NCI-H1092 (cell line): ENCODE measurements at regions not wholly inside any gene's neighbourhood (a gene's known extent, or its start where the extent isn't known, plus 50 kb on each side); places are given as distances from the start of the nearest gene placed in this dataset.

Experiments used
- DNase-seq: peaks from one replicate; lab custom pipeline; 2025; lab: John Stamatoyannopoulos, UW

DNA sequence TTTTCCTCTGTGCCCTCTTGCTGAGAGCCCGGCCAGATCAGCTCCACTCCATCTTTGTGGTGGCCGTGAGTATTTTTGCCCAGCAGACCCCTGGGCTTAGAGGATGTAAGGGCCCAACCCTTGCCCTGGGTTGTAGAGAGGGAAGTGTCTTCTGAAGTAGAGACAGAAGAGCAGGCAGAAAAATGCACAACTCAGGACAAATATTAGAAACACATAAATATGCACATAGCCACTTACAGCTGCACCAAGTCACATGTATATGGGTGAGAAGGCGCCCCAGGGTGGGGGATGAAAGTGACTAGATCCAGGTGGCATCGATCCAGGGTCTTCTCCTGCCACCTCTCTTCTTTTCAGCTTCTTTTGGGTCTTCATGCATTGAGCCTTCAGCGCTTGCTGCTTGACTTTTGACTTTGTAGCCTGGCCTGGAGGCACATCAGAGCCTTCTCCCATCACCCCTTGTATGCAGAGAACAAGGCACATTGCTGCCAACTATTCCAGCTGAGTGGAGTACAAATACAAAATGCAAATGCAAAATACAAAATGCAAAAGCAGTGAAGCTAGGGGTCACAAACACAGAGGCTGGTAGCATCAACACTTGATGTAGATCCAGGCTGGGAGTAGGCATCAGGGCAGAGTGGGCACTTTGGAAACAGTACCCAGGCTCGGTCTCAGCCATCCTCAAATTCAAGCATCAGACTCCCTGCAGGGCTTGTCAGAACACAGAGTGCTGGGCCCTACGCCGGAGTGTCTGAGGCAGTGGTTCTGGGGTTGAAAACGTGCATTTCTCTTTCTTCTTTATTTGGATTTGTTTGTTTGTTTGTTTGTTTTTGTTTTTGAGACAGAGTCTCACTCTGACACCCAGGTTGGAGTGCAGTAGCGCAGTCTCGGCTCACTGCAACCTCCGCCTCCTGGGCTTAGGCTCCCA, 133.0 kb downstream of the ASB7 start:
- no peak for DNase-seq

- no peak for DNase-seq
Measured at GRCh38 chr15:100737214-100737613, 134.8 kb downstream of the ASB7 start.

DNA sequence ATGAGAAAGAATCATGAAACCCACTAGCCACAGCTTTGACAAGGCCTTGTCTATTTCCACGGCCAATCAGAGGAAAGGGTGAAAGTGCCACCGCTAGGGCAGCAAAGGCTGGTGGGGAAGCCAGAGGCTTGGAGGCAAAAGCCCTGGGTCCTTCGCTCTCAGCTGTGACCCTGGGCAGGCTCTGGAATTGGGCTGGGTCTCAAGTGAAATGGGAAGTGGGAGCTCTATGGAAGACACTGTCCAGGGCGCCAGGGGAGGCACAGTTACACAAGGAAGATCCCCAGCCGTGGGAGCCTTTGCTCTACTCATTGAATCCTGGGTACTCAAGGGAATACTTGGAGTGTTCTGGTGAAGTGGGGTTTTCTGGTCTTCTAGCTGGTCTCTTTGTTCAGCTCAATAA, 136.2 kb downstream of the ASB7 start:
- no peak for DNase-seq

- no peak for DNase-seq
Measured at GRCh38 chr15:100740138-100740537, 137.7 kb downstream of the ASB7 start.

DNA sequence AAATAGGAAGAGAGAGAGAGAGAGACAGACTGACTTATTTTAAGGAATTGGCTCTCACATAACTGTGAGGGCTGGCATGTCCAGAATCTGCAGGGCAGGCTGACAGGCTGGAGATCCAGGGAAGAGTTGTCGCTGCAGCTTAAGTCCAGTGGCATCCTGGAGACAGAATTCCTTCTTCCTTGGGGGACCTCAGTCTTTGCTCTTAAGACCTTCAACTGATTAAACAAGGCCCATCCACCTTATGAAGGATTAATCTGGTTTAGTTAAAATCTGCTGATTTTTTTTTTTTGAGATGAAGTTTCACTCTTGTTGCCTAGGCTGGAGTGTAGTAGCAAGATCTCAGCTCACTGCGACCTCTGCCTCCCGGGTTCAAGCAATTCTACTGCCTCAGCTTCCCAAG, 128.0 kb upstream of the ALDH1A3 start:
- DNase-seq = no peak

DNA sequence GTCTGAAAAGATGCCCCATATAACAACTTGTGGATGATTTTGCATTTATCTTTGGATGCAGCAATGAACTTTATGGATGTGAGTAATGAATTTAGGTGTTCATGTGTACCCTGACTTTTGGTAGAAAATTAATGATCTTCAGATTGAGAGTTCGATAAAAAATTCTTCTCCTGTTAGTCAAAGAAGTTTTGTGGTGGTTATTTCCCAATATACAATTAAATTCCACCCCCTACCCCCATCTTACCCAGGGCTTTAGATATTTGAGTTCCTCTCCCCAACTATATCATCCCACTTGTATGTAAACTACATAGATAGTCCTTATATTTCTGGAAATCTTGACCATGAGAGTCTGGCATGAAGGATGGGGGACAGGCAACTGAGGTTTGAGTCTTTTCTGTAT, 126.1 kb upstream of the ALDH1A3 start:
- no peak for DNase-seq

- no peak for DNase-seq
Measured at GRCh38 chr15:100757661-100758060, 122.0 kb upstream of the ALDH1A3 start.

DNA sequence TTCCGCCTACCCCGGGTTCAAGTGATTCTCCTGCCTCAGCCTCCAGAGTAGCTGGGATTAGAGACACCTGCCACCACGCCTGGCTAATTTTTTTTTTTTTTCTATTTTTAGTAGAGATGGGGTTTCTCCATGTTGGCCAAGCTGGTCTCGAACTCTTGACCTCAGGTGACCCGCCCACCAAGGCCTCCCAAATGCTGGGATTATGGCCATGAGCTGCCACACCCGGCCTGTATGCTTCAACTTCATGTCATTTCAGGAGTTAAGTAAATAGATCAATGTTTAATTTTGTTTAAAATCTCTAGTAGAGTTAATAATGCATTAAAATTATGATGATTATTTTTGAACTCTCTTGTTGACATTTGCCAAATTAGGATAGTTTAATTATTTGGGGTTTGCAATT, 121.1 kb upstream of the ALDH1A3 start:
- DNase-seq = no peak

GRCh38 chr15:100759106-100759505, 120.5 kb upstream of the ALDH1A3 start:
- DNase-seq = no peak

- DNase-seq = no peak
Measured at GRCh38 chr15:100759698-100760356, 119.8 kb upstream of the ALDH1A3 start.

DNA sequence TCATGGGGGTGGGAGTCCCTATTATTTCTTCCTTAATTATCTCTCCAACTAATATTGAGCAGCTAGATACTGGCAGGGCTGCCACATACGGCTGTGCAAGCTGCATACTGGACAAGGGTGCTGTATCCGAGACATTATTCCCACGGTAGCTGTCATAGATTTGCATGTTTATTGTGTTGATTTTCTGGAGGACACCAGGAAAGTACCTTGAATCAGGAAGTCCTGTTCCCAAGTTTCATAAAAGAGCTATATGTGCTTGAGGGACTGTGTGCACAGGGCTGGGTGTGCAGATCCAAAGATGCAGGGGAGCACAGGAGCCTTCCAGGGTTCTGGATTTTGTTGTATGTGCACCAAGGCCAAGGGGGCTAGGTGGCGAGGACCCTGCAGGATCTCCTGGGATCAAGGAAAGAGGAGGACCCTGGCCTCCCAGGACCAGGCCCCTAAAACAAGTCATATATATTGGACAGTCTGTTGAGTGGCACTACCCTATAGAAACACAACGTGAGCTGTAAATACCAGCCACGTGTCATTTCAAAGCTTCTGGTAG, 119.2 kb upstream of the ALDH1A3 start:
- DNase-seq = no peak

GRCh38 chr15:100761290-100761935, 118.2 kb upstream of the ALDH1A3 start:
- DNase-seq = no peak

DNA sequence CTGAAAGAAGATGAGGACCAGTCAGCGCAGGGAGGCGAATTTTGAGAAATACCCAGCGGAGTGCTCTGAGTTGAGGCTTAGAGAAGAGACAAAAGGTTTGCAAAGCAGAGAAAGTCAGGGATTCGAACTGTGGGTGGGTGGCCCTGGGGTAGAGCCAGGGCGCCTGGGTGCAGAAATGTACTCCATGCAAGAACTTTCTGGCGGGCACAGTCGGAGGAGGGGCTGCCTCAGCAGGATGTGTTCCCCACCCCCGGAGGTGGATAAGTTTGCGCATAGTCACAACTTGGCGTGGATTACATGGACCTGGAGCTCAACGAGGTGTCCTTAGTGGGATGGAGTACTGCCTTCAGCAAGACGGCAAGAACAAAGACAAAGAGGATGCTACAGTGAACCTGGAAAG, 117.3 kb upstream of the ALDH1A3 start:
- DNase-seq = no peak

GRCh38 chr15:100762913-100763834, 116.5 kb upstream of the ALDH1A3 start:
- DNase-seq = no peak

GRCh38 chr15:100763835-100764750, 115.5 kb upstream of the ALDH1A3 start:
- DNase-seq = no peak

DNA sequence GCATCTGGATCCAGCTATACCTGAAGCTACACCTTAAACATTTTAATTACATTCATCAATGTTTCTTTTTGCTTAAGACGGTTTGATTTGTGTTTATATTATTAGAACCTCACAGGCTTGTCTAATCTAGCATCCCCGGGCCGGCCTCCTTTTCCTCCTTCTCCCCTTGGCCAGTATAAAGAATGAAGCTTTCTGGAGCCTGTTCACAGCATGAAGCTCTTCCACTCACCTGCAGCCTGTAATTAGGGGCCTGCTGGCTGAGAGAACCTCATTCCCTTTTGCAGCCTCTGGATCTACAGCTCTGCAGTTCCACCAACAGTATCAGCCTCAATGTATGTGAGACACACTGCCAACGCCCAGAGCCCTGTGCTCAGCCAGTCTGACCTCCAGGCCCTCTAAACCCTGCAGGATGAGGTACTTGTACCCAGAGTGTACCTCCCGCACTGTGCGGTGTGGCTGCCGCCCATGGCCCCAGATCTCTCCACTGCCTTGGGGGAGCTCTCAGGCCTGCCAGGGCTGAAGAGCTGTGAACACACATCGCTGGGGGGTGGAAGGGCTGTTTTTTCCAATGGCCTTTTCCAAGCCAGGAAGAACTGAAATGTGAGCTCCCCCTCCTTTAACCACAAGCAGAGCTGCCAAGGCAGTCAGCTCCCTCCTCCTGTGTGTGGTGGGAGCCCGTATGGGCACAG, 114.7 kb upstream of the ALDH1A3 start:
- DNase-seq = no peak

GRCh38 chr15:100765467-100766241, 114.0 kb upstream of the ALDH1A3 start:
- no peak for DNase-seq

GRCh38 chr15:100766243-100767000, 113.2 kb upstream of the ALDH1A3 start:
- DNase-seq = no peak
